ENCODE measurements at regions not wholly inside any gene's neighbourhood (a gene's known extent, or its start where the extent isn't known, plus 50 kb on each side); places are given as distances from the start of the nearest gene placed in this dataset.
"Not testable (repeated sequence)": the region's sequence is repeated elsewhere in the genome, so short reads cannot be mapped to it uniquely, and the experiment has no call there.

- no peak for FAIRE-seq
- DNase-seq (ENCODE audit: insufficient read length, low spot score): no peak
- TF ChIP-seq CTCF (IDR thresholded peaks at IDR 0.05; ENCODE audit: insufficient read depth, missing control alignments): no peak
These were observed 651.0 kb downstream of the CD109 start for GRCh38 chr6:74346936-74347535.

- no peak for DNase-seq (ENCODE audit: insufficient read length, low spot score)
- no peak for TF ChIP-seq CTCF (IDR thresholded peaks at IDR 0.05; ENCODE audit: insufficient read depth, missing control alignments)
- no peak for FAIRE-seq
These were observed 647.8 kb downstream of the CD109 start for GRCh38 chr6:74343804-74344203.

- not testable (repeated sequence) for FAIRE-seq; DNase-seq (ENCODE audit: insufficient read length, low spot score)
These were observed 647.3 kb downstream of the CD109 start for GRCh38 chr6:74343321-74343720.

GRCh38 chr6:74334722-74335121 is 638.7 kb downstream of the CD109 start:
- TF ChIP-seq CTCF (IDR thresholded peaks at IDR 0.05; ENCODE audit: insufficient read depth, missing control alignments): no peak
- FAIRE-seq: no peak

GRCh38 chr6:74333406-74333805 is 637.4 kb downstream of the CD109 start:
- no peak for TF ChIP-seq CTCF (IDR thresholded peaks at IDR 0.05; ENCODE audit: insufficient read depth, missing control alignments)
- DNase-seq (ENCODE audit: insufficient read length, low spot score) (no peak), FAIRE-seq (no peak)

More at GRCh38 chr6:74334722-74335121, 638.7 kb downstream of the CD109 start:
- no peak for DNase-seq (ENCODE audit: insufficient read length, low spot score)

- DNase-seq (ENCODE audit: insufficient read length, low spot score): no peak
- no peak for TF ChIP-seq CTCF (IDR thresholded peaks at IDR 0.05; ENCODE audit: insufficient read depth, missing control alignments)
- no peak for FAIRE-seq
These were observed 624.7 kb downstream of the CD109 start for GRCh38 chr6:74320715-74321114.

- TF ChIP-seq CTCF (IDR thresholded peaks at IDR 0.05; ENCODE audit: insufficient read depth, missing control alignments): no peak
- FAIRE-seq: no peak
- no peak for DNase-seq (ENCODE audit: insufficient read length, low spot score)
These were observed 624.1 kb downstream of the CD109 start for GRCh38 chr6:74320074-74320473.

GRCh38 chr6:74319292-74319691 is 623.3 kb downstream of the CD109 start:
- FAIRE-seq (no peak), DNase-seq (ENCODE audit: insufficient read length, low spot score) (no peak)
- TF ChIP-seq CTCF (IDR thresholded peaks at IDR 0.05; ENCODE audit: insufficient read depth, missing control alignments): no peak

All from D721Med (cell line).